Prostate gland (tissue), 2 donors: ENCODE measurements at regions not wholly inside any gene's neighbourhood (a gene's known extent, or its start where the extent isn't known, plus 50 kb on each side); places are given as distances from the start of the nearest gene placed in this dataset.

Experiments used
- CTCF ChIP-seq, 4 experiments: fragments of 200-600 bp in 2 of 4; fragments of 450-650 bp in 2 of 4; sonication (generic) in 2 of 4; IDR thresholded peaks; 1 replicate in 3 of 4; 2 replicates in 1 of 4; pipeline ENCODE4 v1.5.1; 2016 to 2019; ENCODE audit warnings: antibody characterized with exemption in 4 of 4, mild to moderate bottlenecking in 2 of 4, moderate library complexity in 2 of 4
- POLR2A ChIP-seq: fragments of 450-650 bp; IDR thresholded peaks from one replicate; pipeline ENCODE4 v1.6.1; 2016; ENCODE audit warnings: antibody characterized with exemption, mild to moderate bottlenecking
- POLR2AphosphoS5 ChIP-seq: sonication (generic); formaldehyde crosslinking; IDR thresholded peaks from one replicate; pipeline ENCODE4 v1.6.1; 2017; ENCODE audit warnings: antibody characterized with exemption

DNA sequence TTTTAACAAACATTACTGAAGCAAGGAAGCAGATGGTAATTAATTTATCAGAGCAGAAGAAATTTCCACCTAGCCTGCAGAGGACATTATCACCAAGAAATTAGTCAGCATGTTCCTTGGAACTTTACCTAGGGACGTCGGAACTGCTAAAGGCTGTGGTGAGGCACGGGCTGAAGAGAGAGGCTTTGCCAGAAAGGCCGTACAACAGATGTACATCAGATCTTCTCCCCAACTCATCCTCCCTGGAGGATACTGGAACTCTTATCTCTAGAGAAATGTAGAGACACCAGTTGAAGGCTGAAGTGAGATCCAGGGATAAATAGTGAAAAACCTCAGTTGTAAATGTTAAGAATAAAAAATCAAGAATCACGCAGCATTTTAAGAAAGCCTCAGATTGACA is 257.1 kb downstream of the SAMD5 start:
- TF ChIP-seq CTCF (IDR thresholded peaks at IDR 0.05): no peak
- no peak for TF ChIP-seq POLR2A
- TF ChIP-seq POLR2AphosphoS5: no peak
